ENCODE measurements at regions not wholly inside any gene's neighbourhood (a gene's known extent, or its start where the extent isn't known, plus 50 kb on each side); places are given as distances from the start of the nearest gene placed in this dataset.

- Mint-ChIP-seq H3K27ac (peak overlapping the region in 1 of 3 experiments; percentile 2; a peak in 1 of 7 replicates), H3K9me3 (no peaks in the 10 kb centered on the region), H3K36me3 (ENCODE audit: insufficient read depth in 1 of 3, low read depth in 3 of 3) (peaks cover 0 to 11% (median 0%) of the 10 kb centered on the region in 3 experiments; a peak in 2 of 7 replicates), H3K4me1 (peaks cover 0 to 3% of the 10 kb centered on the region in 2 experiments; a peak in 2 of 4 replicates), H3K27me3 (ENCODE audit: low read depth) (no peaks in the 10 kb centered on the region), H3K4me3 (no peak overlapping the region)
- no peak overlapping the region for H3K18ac ChIP-seq (ENCODE audit: insufficient read length, low read depth, low read length)
- no peak overlapping the region for H4K5ac ChIP-seq (ENCODE audit: insufficient read length, low read depth, low read length)
- H3K79me1 ChIP-seq (ENCODE audit: insufficient read depth, low read depth, low read length, poor library complexity, severe bottlenecking), result no peaks in the 10 kb centered on the region
- H2AFZ ChIP-seq (ENCODE audit: low read length), result no peak overlapping the region
- H3K9me3 ChIP-seq (ENCODE audit: control insufficient read depth, low read depth, low read length), result no peaks in the 10 kb centered on the region
- no peaks in the 10 kb centered on the region for H3K79me2 ChIP-seq (ENCODE audit: insufficient read depth, low read length)
- H4K91ac ChIP-seq (ENCODE audit: insufficient read length, low read depth, low read length), result no peak overlapping the region
- H2BK12ac ChIP-seq (ENCODE audit: insufficient read length, low read depth, low read length), result no peak overlapping the region
- no peaks in the 10 kb centered on the region for H3K27me3 ChIP-seq (ENCODE audit: insufficient read depth, low read length)
- no peak overlapping the region for H3K56ac ChIP-seq (ENCODE audit: insufficient read length, low read depth, low read length)
- H3K14ac ChIP-seq (ENCODE audit: insufficient read depth, low read length), result no peak overlapping the region
- H4K20me1 ChIP-seq (ENCODE audit: control insufficient read depth, insufficient read depth, insufficient read length), result no peaks in the 10 kb centered on the region
- no peak overlapping the region for H2BK5ac ChIP-seq (ENCODE audit: insufficient read length, low read length)
- no peak for DNase-seq
- no peak overlapping the region for H3K23ac ChIP-seq (ENCODE audit: insufficient read length, low read depth, low read length)
- no peak overlapping the region for H2BK120ac ChIP-seq (ENCODE audit: low read depth, low read length, poor library complexity, severe bottlenecking)
- no peak overlapping the region for H3T11ph ChIP-seq (ENCODE audit: low read length)
- no peak overlapping the region for H4K8ac ChIP-seq (replicated peaks; ENCODE audit: insufficient read length, low read depth, low read length)
- no peak overlapping the region for H2BK20ac ChIP-seq (ENCODE audit: low read depth, low read length, poor library complexity, severe bottlenecking)
- no peak overlapping the region for H3K4me2 ChIP-seq (ENCODE audit: insufficient read depth, insufficient read length, low read length)
- no peak overlapping the region for H2BK15ac ChIP-seq (ENCODE audit: low read depth, low read length)
- H3K23me2 ChIP-seq (ENCODE audit: insufficient read length, low read depth, low read length, poor library complexity, severe bottlenecking), result no peaks in the 10 kb centered on the region
- H3K4me1 ChIP-seq (ENCODE audit: insufficient read depth, low read length), result no peaks in the 10 kb centered on the region
- no peak for TF ChIP-seq CTCF (conservative IDR thresholded peaks at IDR 0.05)
- no CpG with 5 or more reads among the region's 3 CpGs for WGBS (ENCODE audit: extremely low coverage, insufficient read length, low lambda C conversion rate)
- H3K9ac ChIP-seq (ENCODE audit: extremely low read depth, insufficient read length, low read length), result no peak overlapping the region
- no peak overlapping the region for H2AK5ac ChIP-seq (ENCODE audit: insufficient read length, low read length)
- H3K4ac ChIP-seq (ENCODE audit: low read depth, low read length), result no peak overlapping the region
- no peak overlapping the region for H3K27ac ChIP-seq (ENCODE audit: insufficient read length, low read depth, low read length)
Measured at GRCh38 chr14:29078810-29079522, 312.4 kb downstream of the FOXG1 start.

Measured in H9 (cell line).